DMS153 (cell line): ENCODE measurements at regions not wholly inside any gene's neighbourhood (a gene's known extent, or its start where the extent isn't known, plus 50 kb on each side); places are given as distances from the start of the nearest gene placed in this dataset.

Source experiments
- DNase-seq: peaks from one replicate; lab custom pipeline; 2025; lab: John Stamatoyannopoulos, UW

- DNase-seq = peak; percentile 30
Measured at GRCh38 chr4:11748164-11748872, 319.6 kb upstream of the HS3ST1 start.

GRCh38 chr4:11746734-11747133 is 318.0 kb upstream of the HS3ST1 start:
- no peak for DNase-seq

- DNase-seq = no peak
Measured at GRCh38 chr4:11743976-11744375, 315.3 kb upstream of the HS3ST1 start.

- DNase-seq = peak; percentile 33
Measured at GRCh38 chr4:11743236-11743635, 314.5 kb upstream of the HS3ST1 start.

GRCh38 chr4:11741190-11741652 is 312.5 kb upstream of the HS3ST1 start:
- DNase-seq = no peak

- no peak for DNase-seq
Measured at GRCh38 chr4:11739992-11740391, 311.3 kb upstream of the HS3ST1 start.

- no peak for DNase-seq
Measured at GRCh38 chr4:11736978-11737377, 308.3 kb upstream of the HS3ST1 start.

- no peak for DNase-seq
Measured at GRCh38 chr4:11735651-11736050, 307.0 kb upstream of the HS3ST1 start.

GRCh38 chr4:11732155-11732554 is 303.5 kb upstream of the HS3ST1 start:
- peak; percentile 26 for DNase-seq

- DNase-seq = no peak
Measured at GRCh38 chr4:11730545-11730944, 301.9 kb upstream of the HS3ST1 start.

GRCh38 chr4:11729548-11729947 is 300.9 kb upstream of the HS3ST1 start:
- no peak for DNase-seq

GRCh38 chr4:11727903-11728564 is 299.3 kb upstream of the HS3ST1 start:
- DNase-seq = no peak

- DNase-seq = no peak
Measured at GRCh38 chr4:11724731-11725130, 296.0 kb upstream of the HS3ST1 start.

- DNase-seq = no peak
Measured at GRCh38 chr4:11722223-11722622, 293.5 kb upstream of the HS3ST1 start.

- no peak for DNase-seq
Measured at GRCh38 chr4:11720292-11720691, 291.6 kb upstream of the HS3ST1 start.

- no peak for DNase-seq
Measured at GRCh38 chr4:11719879-11720278, 291.2 kb upstream of the HS3ST1 start.

GRCh38 chr4:11715753-11716521 is 287.2 kb upstream of the HS3ST1 start:
- no peak for DNase-seq

- peak; percentile 40 for DNase-seq
Measured at GRCh38 chr4:11710453-11711093, 281.9 kb upstream of the HS3ST1 start.

- DNase-seq = no peak
Measured at GRCh38 chr4:11704186-11704830, 275.6 kb upstream of the HS3ST1 start.

GRCh38 chr4:11702886-11703557 is 274.3 kb upstream of the HS3ST1 start:
- DNase-seq = no peak
